Hematopoietic multipotent progenitor cell treated with erythropoietin and hydrocortisone succinate and interleukin-3 and kit ligand, for 6 days (in vitro differentiated cells): ENCODE measurements at regions not wholly inside any gene's neighbourhood (a gene's known extent, or its start where the extent isn't known, plus 50 kb on each side); places are given as distances from the start of the nearest gene placed in this dataset.
"Not testable (repeated sequence)": the region's sequence is repeated elsewhere in the genome, so short reads cannot be mapped to it uniquely, and the experiment has no call there.

Experiments used
- DNase-seq: peaks from one replicate; pipeline ENCODE4 v3.0.0-alpha.2; 2015

GRCh38 chr3:171915275-171915674, 72.1 kb downstream of the TMEM212 start:
- no peak for DNase-seq

GRCh38 chr3:171916888-171917287, 73.7 kb downstream of the TMEM212 start:
- DNase-seq: no peak

- not testable (repeated sequence) for DNase-seq
These were observed 79.5 kb downstream of the TMEM212 start for GRCh38 chr3:171922629-171923028.

- not testable (repeated sequence) for DNase-seq
These were observed 80.5 kb downstream of the TMEM212 start for GRCh38 chr3:171923668-171924067.

- DNase-seq: not testable (repeated sequence)
These were observed 81.7 kb downstream of the TMEM212 start for GRCh38 chr3:171924864-171925263.

- no peak for DNase-seq
These were observed 89.0 kb downstream of the TMEM212 start for GRCh38 chr3:171932153-171932611.

GRCh38 chr3:171933441-171933840, 90.3 kb downstream of the TMEM212 start:
- DNase-seq: no peak

- peak; percentile 56 for DNase-seq
These were observed 92.3 kb downstream of the TMEM212 start for GRCh38 chr3:171935261-171936123.

GRCh38 chr3:171936191-171936841, 93.2 kb downstream of the TMEM212 start:
- DNase-seq: no peak

GRCh38 chr3:171939578-171939977, 96.4 kb downstream of the TMEM212 start:
- DNase-seq: no peak

- no peak for DNase-seq
These were observed 97.1 kb downstream of the TMEM212 start for GRCh38 chr3:171940151-171940649.

- no peak for DNase-seq
These were observed 95.9 kb upstream of the FNDC3B start for GRCh38 chr3:171943262-171944117.

- DNase-seq: no peak
These were observed 95.0 kb upstream of the FNDC3B start for GRCh38 chr3:171944118-171945016.

- no peak for DNase-seq
These were observed 90.7 kb upstream of the FNDC3B start for GRCh38 chr3:171948674-171949073.

- DNase-seq: no peak
These were observed 89.8 kb upstream of the FNDC3B start for GRCh38 chr3:171949554-171949953.

- no peak for DNase-seq
These were observed 89.0 kb upstream of the FNDC3B start for GRCh38 chr3:171950373-171950772.

GRCh38 chr3:171951597-171951996, 87.8 kb upstream of the FNDC3B start:
- DNase-seq: no peak

- no peak for DNase-seq
These were observed 85.9 kb upstream of the FNDC3B start for GRCh38 chr3:171953301-171954022.

GRCh38 chr3:171954690-171955383, 84.5 kb upstream of the FNDC3B start:
- DNase-seq: no peak

GRCh38 chr3:171955598-171955997, 83.8 kb upstream of the FNDC3B start:
- no peak for DNase-seq
